ENCODE measurements at regions not wholly inside any gene's neighbourhood (a gene's known extent, or its start where the extent isn't known, plus 50 kb on each side); places are given as distances from the start of the nearest gene placed in this dataset.

DNA sequence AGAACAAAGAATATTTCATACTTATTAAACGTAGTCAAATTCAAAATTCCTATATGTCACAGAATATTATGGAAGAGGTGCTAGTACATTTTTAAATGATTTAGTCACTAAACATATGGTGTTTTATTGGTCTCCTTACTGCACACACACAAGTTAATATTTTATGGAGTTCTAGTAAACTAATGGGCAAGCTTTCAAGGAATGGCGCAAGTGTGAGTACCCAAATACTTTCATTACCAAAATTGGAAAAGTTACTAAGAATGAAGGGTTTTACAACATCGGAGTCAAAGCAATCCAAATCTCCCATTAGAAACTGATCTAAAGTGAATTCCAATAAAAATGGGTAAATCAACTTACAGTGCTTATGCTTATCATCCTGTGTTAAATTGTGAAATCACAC is 921.9 kb downstream of the ADGRL2 start:
- Histone ChIP-seq H3K4me1 (ENCODE audit: control insufficient read depth in 2 of 2, insufficient read depth in 2 of 2, low read length in 2 of 2) (no peaks in the 10 kb centered on the region), H3K9me3 (ENCODE audit: control insufficient read depth in 2 of 3, low read length in 3 of 3) (no peaks in the 10 kb centered on the region), H3K36me3 (ENCODE audit: control insufficient read depth in 2 of 3, insufficient read depth in 3 of 3, low read length in 3 of 3) (no peaks in the 10 kb centered on the region), H3K4me3 (ENCODE audit: low read length) (no peak overlapping the region), H3K27ac (ENCODE audit: low read depth, low read length) (no peak overlapping the region), H3K27me3 (ENCODE audit: control insufficient read depth in 2 of 2, insufficient read depth in 2 of 2, low read length in 2 of 2) (no peaks in the 10 kb centered on the region)
- CTCF ChIA-PET: no interaction called here
- Mint-ChIP-seq H3K27ac (no peak overlapping the region), H3K36me3 (no peaks in the 10 kb centered on the region), H3K27me3 (peaks cover 0 to 6% (median 3%) of the 10 kb centered on the region in 5 donors), H3K4me1 (no peaks in the 10 kb centered on the region), H3K9me3 (peaks cover 0 to 14% (median 0%) of the 10 kb centered on the region in 11 donors), H3K4me3 (no peak overlapping the region)
- POLR2A ChIA-PET: no interaction called here
- ATAC-seq: no peak
- DNase-seq: no peak
- intact Hi-C loops (cut with micrococcal nuclease): no loop called here

DNA sequence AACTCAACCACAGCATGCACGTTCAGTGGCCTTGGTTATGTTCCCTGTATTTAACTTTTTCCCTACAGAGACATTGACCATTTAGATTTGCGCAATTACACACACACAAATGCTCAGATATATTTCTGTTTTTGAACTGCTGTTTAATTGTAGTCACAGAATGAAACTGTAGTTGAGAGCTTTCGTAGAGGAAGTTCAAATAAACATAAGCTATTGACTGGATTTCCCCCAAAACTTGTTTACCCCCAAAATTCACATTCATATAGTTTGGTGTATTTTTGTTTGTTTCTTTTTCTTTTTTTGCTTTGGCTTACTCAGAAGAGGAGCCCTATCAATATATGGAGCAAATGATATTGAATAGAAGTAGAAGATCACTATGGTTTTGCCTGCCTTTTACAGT is 921.0 kb downstream of the ADGRL2 start:
- Mint-ChIP-seq H3K4me1 (no peaks in the 10 kb centered on the region), H3K27ac (no peak overlapping the region), H3K9me3 (peaks cover 0 to 14% (median 0%) of the 10 kb centered on the region in 11 donors), H3K27me3 (peaks cover 0 to 6% (median 3%) of the 10 kb centered on the region in 5 donors), H3K36me3 (no peaks in the 10 kb centered on the region), H3K4me3 (no peak overlapping the region)
- no peaks in the 10 kb centered on the region for H3K36me3 ChIP-seq (ENCODE audit: control insufficient read depth in 2 of 3, insufficient read depth in 3 of 3, low read length in 3 of 3)
- no peaks in the 10 kb centered on the region for H3K4me1 ChIP-seq (ENCODE audit: control insufficient read depth in 2 of 2, insufficient read depth in 2 of 2, low read length in 2 of 2)
- no peaks in the 10 kb centered on the region for H3K27me3 ChIP-seq (ENCODE audit: control insufficient read depth in 2 of 2, insufficient read depth in 2 of 2, low read length in 2 of 2)
- no peak overlapping the region for H3K27ac ChIP-seq (ENCODE audit: low read depth, low read length)
- intact Hi-C loops (cut with micrococcal nuclease): no loop called here
- ChIA-PET POLR2A (no interaction called here), CTCF (no interaction called here)
- no peak overlapping the region for H3K4me3 ChIP-seq (ENCODE audit: low read length)
- H3K9me3 ChIP-seq (ENCODE audit: control insufficient read depth in 2 of 3, low read length in 3 of 3): no peaks in the 10 kb centered on the region
- no peak for DNase-seq
- ATAC-seq: no peak

DNA sequence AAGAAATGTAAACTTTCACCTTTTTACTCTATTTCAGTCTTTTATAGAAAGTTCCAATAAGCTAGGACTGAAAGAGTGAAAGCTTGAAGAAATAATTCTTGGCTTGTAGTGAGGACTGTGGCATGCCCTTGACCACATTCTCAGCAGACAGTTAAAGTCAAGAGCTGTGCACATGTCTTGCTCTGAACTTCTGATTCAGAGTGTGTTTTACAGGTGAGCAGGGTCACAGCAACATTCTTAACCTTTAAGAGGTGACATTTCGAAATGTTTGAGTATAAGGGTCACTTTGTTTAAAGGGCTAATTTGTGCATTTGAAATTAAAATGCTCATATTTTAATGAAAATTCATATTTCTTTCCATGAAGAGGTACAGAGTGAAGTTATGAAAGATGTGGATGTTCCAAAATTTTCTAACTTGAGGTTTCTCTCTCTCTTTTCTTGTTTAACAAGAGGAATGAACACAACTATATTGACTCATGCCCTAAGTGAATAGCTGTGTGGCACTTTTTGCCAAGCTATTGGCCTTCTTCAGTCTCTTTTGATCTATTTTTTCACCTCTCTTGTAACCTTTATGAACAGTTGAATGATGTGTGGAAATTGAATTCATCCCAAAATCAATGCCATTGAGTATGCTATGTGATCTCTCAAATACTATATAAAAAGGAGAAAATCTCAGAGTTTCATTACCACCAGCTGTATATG is 918.1 kb downstream of the ADGRL2 start:
- no peak overlapping the region for H3K4me3 ChIP-seq (ENCODE audit: low read length)
- Mint-ChIP-seq H3K27ac (no peak overlapping the region), H3K4me3 (no peak overlapping the region), H3K27me3 (peaks cover 0 to 15% (median 4%) of the 10 kb centered on the region in 5 donors), H3K9me3 (peaks cover 0 to 25% (median 3%) of the 10 kb centered on the region in 11 donors), H3K4me1 (no peaks in the 10 kb centered on the region), H3K36me3 (no peaks in the 10 kb centered on the region)
- H3K27me3 ChIP-seq (ENCODE audit: control insufficient read depth in 2 of 2, insufficient read depth in 2 of 2, low read length in 2 of 2): no peaks in the 10 kb centered on the region
- no peak overlapping the region for H3K27ac ChIP-seq (ENCODE audit: low read depth, low read length)
- ATAC-seq: no peak
- no peaks in the 10 kb centered on the region for H3K4me1 ChIP-seq (ENCODE audit: control insufficient read depth in 2 of 2, insufficient read depth in 2 of 2, low read length in 2 of 2)
- no peaks in the 10 kb centered on the region for H3K9me3 ChIP-seq (ENCODE audit: control insufficient read depth in 2 of 3, low read length in 3 of 3)
- H3K36me3 ChIP-seq (ENCODE audit: control insufficient read depth in 2 of 3, insufficient read depth in 3 of 3, low read length in 3 of 3): no peaks in the 10 kb centered on the region
- DNase-seq: no peak
- intact Hi-C loops (cut with micrococcal nuclease): no loop called here
- ChIA-PET CTCF (no interaction called here), POLR2A (no interaction called here)

DNA sequence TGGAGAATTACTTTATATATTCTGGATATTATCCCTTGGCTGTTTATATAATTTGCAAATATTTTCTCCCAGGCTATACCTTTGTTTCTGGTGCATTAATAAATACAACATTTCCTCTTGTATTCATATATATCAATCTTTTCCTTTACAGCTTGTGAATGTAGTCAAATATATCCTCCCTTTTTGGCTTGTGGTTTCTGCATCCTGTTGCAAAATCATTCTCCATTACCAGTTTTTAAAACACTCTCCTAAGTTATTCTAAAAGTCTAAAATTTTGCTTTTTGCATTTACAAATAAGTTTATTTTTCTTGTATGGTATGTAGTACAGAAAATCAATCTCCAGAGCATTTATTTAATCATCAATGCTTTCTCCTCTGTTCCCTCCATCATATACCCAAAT is 909.4 kb downstream of the ADGRL2 start:
- intact Hi-C loops (cut with micrococcal nuclease): no loop called here
- no peak overlapping the region for H3K27ac Mint-ChIP-seq
- H3K36me3 ChIP-seq (ENCODE audit: control insufficient read depth in 2 of 3, insufficient read depth in 3 of 3, low read length in 3 of 3): no peaks in the 10 kb centered on the region
- H3K27me3 ChIP-seq (ENCODE audit: control insufficient read depth in 2 of 2, insufficient read depth in 2 of 2, low read length in 2 of 2): no peaks in the 10 kb centered on the region
- peaks cover 0 to 4% (median 0%) of the 10 kb centered on the region in 5 donors for H3K27me3 Mint-ChIP-seq
- H3K4me1 Mint-ChIP-seq: peaks cover 0 to 3% (median 0%) of the 10 kb centered on the region in 7 donors
- H3K4me3 Mint-ChIP-seq: no peak overlapping the region
- H3K9me3 ChIP-seq (ENCODE audit: control insufficient read depth in 2 of 3, low read length in 3 of 3): no peaks in the 10 kb centered on the region
- H3K36me3 Mint-ChIP-seq: no peaks in the 10 kb centered on the region
- ATAC-seq: no peak
- no peaks in the 10 kb centered on the region for H3K4me1 ChIP-seq (ENCODE audit: control insufficient read depth in 2 of 2, insufficient read depth in 2 of 2, low read length in 2 of 2)
- ChIA-PET CTCF (no interaction called here), POLR2A (no interaction called here)
- DNase-seq: no peak
- peaks cover 0 to 10% (median under 1%) of the 10 kb centered on the region in 11 donors for H3K9me3 Mint-ChIP-seq
- H3K4me3 ChIP-seq (ENCODE audit: low read length): no peak overlapping the region
- H3K27ac ChIP-seq (ENCODE audit: low read depth, low read length): no peak overlapping the region

DNA sequence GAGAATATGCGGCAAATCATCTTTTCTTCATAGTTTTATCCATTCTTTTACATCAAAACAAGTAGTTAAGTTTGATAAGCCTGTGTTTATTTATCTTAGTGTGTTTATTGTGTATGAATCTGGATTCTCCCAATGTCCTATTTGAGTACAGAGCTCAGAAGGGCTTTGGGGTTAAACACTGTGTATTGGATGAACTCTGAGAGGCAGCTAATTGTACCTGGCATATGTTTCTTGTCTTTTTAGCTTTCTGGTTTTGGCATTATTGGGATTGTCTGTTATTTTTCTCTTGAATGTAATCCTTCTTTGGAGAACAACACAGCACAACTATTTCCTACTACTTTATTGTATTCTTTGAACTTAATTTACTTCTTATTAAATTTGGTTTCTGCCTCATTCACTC is 906.9 kb downstream of the ADGRL2 start:
- ChIA-PET POLR2A (no interaction called here), CTCF (no interaction called here)
- ATAC-seq (no peak), DNase-seq (no peak)
- Histone ChIP-seq H3K9me3 (ENCODE audit: control insufficient read depth in 2 of 3, low read length in 3 of 3) (no peaks in the 10 kb centered on the region), H3K27ac (ENCODE audit: low read depth, low read length) (no peak overlapping the region), H3K27me3 (ENCODE audit: control insufficient read depth in 2 of 2, insufficient read depth in 2 of 2, low read length in 2 of 2) (no peaks in the 10 kb centered on the region), H3K4me1 (ENCODE audit: control insufficient read depth in 2 of 2, insufficient read depth in 2 of 2, low read length in 2 of 2) (no peaks in the 10 kb centered on the region), H3K36me3 (ENCODE audit: control insufficient read depth in 2 of 3, insufficient read depth in 3 of 3, low read length in 3 of 3) (no peaks in the 10 kb centered on the region), H3K4me3 (ENCODE audit: low read length) (no peak overlapping the region)
- H3K4me3 Mint-ChIP-seq: no peak overlapping the region
- intact Hi-C loops (cut with micrococcal nuclease): no loop called here
- H3K27ac Mint-ChIP-seq: no peak overlapping the region
- H3K27me3 Mint-ChIP-seq: no peaks in the 10 kb centered on the region
- no peaks in the 10 kb centered on the region for H3K36me3 Mint-ChIP-seq
- H3K4me1 Mint-ChIP-seq: peaks cover 0 to 3% (median 0%) of the 10 kb centered on the region in 7 donors
- peaks cover 0 to 3% (median 0%) of the 10 kb centered on the region in 11 donors for H3K9me3 Mint-ChIP-seq

DNA sequence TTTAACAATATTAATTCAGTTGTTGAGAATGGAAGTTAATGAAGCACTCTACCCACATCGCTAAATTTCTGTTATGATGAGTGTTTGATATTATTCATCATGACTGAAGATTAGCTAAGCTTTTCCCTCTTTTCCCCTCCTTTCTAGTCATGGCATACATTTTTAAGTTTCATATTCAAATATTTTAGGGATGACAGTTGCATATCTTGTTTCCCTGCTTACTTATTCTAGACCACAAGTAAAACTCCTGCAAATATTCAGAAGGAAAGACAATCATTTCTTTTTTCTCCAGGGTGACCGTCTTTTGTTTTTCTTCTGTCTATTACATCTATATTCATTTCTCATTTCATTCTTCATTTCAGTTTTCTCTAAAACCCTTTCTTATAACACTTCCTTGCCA is 906.0 kb downstream of the ADGRL2 start:
- POLR2A ChIA-PET: no interaction called here
- Mint-ChIP-seq H3K4me1 (peaks cover 0 to 3% (median 0%) of the 10 kb centered on the region in 7 donors), H3K27me3 (no peaks in the 10 kb centered on the region), H3K4me3 (no peak overlapping the region), H3K36me3 (no peaks in the 10 kb centered on the region), H3K27ac (no peak overlapping the region), H3K9me3 (peaks cover 0 to 1% (median 0%) of the 10 kb centered on the region in 11 donors)
- ATAC-seq (no peak), DNase-seq (no peak)
- intact Hi-C loops (cut with micrococcal nuclease): no loop called here
- Histone ChIP-seq H3K36me3 (ENCODE audit: control insufficient read depth in 2 of 3, insufficient read depth in 3 of 3, low read length in 3 of 3) (no peaks in the 10 kb centered on the region), H3K9me3 (ENCODE audit: control insufficient read depth in 2 of 3, low read length in 3 of 3) (no peaks in the 10 kb centered on the region), H3K4me3 (ENCODE audit: low read length) (no peak overlapping the region), H3K27ac (ENCODE audit: low read depth, low read length) (no peak overlapping the region), H3K27me3 (ENCODE audit: control insufficient read depth in 2 of 2, insufficient read depth in 2 of 2, low read length in 2 of 2) (no peaks in the 10 kb centered on the region), H3K4me1 (ENCODE audit: control insufficient read depth in 2 of 2, insufficient read depth in 2 of 2, low read length in 2 of 2) (no peaks in the 10 kb centered on the region)
- CTCF ChIA-PET: no interaction called here

DNA sequence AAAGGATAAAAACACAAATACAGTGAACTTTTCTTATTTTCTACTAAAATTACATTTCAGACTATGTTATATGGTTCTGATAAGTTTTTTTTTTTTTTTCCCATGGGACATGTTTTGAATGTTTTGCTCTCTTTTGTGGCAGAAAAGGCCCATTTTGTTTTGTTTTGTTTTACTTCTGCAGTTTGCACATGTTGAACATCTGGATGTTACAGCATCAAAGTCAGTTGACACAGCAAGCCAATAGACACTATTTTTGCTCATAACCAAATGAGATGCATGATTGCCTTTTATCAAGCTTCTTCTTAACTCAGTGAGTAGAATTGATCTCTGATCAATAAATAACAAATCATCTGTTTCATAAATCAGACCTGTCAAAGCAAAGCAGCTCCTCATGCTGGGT is 904.2 kb downstream of the ADGRL2 start:
- POLR2A ChIA-PET: no interaction called here
- Mint-ChIP-seq H3K4me3 (no peak overlapping the region), H3K27me3 (no peaks in the 10 kb centered on the region), H3K27ac (no peak overlapping the region), H3K9me3 (peaks cover 0 to 1% (median 0%) of the 10 kb centered on the region in 11 donors), H3K4me1 (no peaks in the 10 kb centered on the region), H3K36me3 (no peaks in the 10 kb centered on the region)
- H3K27ac ChIP-seq (ENCODE audit: low read depth, low read length): no peak overlapping the region
- CTCF ChIA-PET: no interaction called here
- H3K4me3 ChIP-seq (ENCODE audit: low read length): no peak overlapping the region
- DNase-seq: no peak
- intact Hi-C loops (cut with micrococcal nuclease): no loop called here
- no peaks in the 10 kb centered on the region for H3K4me1 ChIP-seq (ENCODE audit: control insufficient read depth in 2 of 2, insufficient read depth in 2 of 2, low read length in 2 of 2)
- H3K27me3 ChIP-seq (ENCODE audit: control insufficient read depth in 2 of 2, insufficient read depth in 2 of 2, low read length in 2 of 2): no peaks in the 10 kb centered on the region
- no peaks in the 10 kb centered on the region for H3K36me3 ChIP-seq (ENCODE audit: control insufficient read depth in 2 of 3, insufficient read depth in 3 of 3, low read length in 3 of 3)
- ATAC-seq: no peak
- H3K9me3 ChIP-seq (ENCODE audit: control insufficient read depth in 2 of 3, low read length in 3 of 3): no peaks in the 10 kb centered on the region
